Liver (tissue), 8 donors: ENCODE measurements at regions not wholly inside any gene's neighbourhood (a gene's known extent, or its start where the extent isn't known, plus 50 kb on each side); places are given as distances from the start of the nearest gene placed in this dataset.
"Not testable (repeated sequence)": the region's sequence is repeated elsewhere in the genome, so short reads cannot be mapped to it uniquely, and the experiment has no call there.

Source experiments
- DNase-seq: peaks from one replicate; pipeline ENCODE4 v3.0.0-alpha.2; 2017; ENCODE audit warnings: low spot score
- H3K27ac ChIP-seq, 2 donors: one replicate each; pipeline ENCODE4 v1.7.0; 2013; ENCODE audit warnings: inconsistent platforms in 2 of 2, low read length in 2 of 2, control low read depth in 1 of 2, low read depth in 1 of 2, mild to moderate bottlenecking in 1 of 2
- H3K27me3 ChIP-seq, 4 donors: one replicate each; pipeline versions ENCODE4 v1.6.1 to v1.7.0; 2013; ENCODE audit warnings: low read length in 3 of 4, inconsistent platforms in 1 of 4, mild to moderate bottlenecking in 1 of 4, moderate library complexity in 1 of 4; ENCODE audit not compliant: control insufficient read depth in 4 of 4, insufficient read depth in 4 of 4
- H3K36me3 ChIP-seq, 4 donors: one replicate each; pipeline versions ENCODE4 v1.6.1 to v1.7.0; 2013; ENCODE audit warnings: low read length in 3 of 4, mild to moderate bottlenecking in 3 of 4, low read depth in 1 of 4, moderate library complexity in 1 of 4; ENCODE audit not compliant: control insufficient read depth in 4 of 4, insufficient read depth in 3 of 4
- H3K4me1 ChIP-seq, 4 donors: one replicate each; pipeline versions ENCODE4 v1.6.1 to v1.7.0; 2013; ENCODE audit warnings: low read length in 3 of 4, mild to moderate bottlenecking in 3 of 4, moderate library complexity in 1 of 4; ENCODE audit not compliant: control insufficient read depth in 4 of 4, insufficient read depth in 4 of 4
- H3K4me3 ChIP-seq, 3 donors: one replicate each; pipeline versions ENCODE4 v1.6.1 to v1.7.0; 2013; ENCODE audit warnings: low read length in 3 of 3, control low read depth in 1 of 3, low read depth in 1 of 3, mild to moderate bottlenecking in 1 of 3
- H3K9ac ChIP-seq, 2 donors: one replicate each; pipeline ENCODE4 v1.7.0; 2013; ENCODE audit warnings: low read length in 2 of 2, mild to moderate bottlenecking in 2 of 2, moderate library complexity in 2 of 2, control low read depth in 1 of 2, low read depth in 1 of 2
- H3K9me3 ChIP-seq, 4 donors: one replicate each; pipeline versions ENCODE4 v1.6.1 to v1.7.0; 2013; ENCODE audit warnings: low read length in 3 of 4; ENCODE audit not compliant: control insufficient read depth in 4 of 4
- EGR1 ChIP-seq, 2 donors: IDR thresholded peaks; 2 replicates each; pipeline ENCODE4 v1.6.1; 2016 to 2018; ENCODE audit warnings: antibody characterized with exemption in 2 of 2, low read depth in 2 of 2
- FOXA1 ChIP-seq: IDR thresholded peaks from 2 replicates; pipeline ENCODE4 v1.6.1; 2016; ENCODE audit warnings: antibody characterized with exemption
- FOXA2 ChIP-seq: IDR thresholded peaks from 2 replicates; pipeline ENCODE4 v1.6.1; 2016; ENCODE audit warnings: antibody characterized with exemption
- GABPA ChIP-seq, 2 donors: IDR thresholded peaks in 1 of 2; conservative IDR thresholded peaks in 1 of 2; 2 replicates each; pipeline ENCODE4 v1.6.1; 2016; ENCODE audit warnings: antibody characterized with exemption in 2 of 2, mild to moderate bottlenecking in 1 of 2, moderate library complexity in 1 of 2
- HNF4A ChIP-seq, 2 donors: conservative IDR thresholded peaks; 2 replicates each; pipeline ENCODE4 v1.6.1; 2016; ENCODE audit warnings: antibody characterized with exemption in 2 of 2, mild to moderate bottlenecking in 2 of 2
- HNF4G ChIP-seq: IDR thresholded peaks from 2 replicates; pipeline ENCODE4 v1.6.1; 2016; ENCODE audit warnings: antibody characterized with exemption
- JUND ChIP-seq, 2 donors: IDR thresholded peaks; 2 replicates each; pipeline ENCODE4 v1.6.1; 2016; ENCODE audit warnings: antibody characterized with exemption in 2 of 2
- MAX ChIP-seq: IDR thresholded peaks from 2 replicates; pipeline ENCODE4 v1.6.1; 2016; ENCODE audit warnings: antibody characterized with exemption
- NR2F2 ChIP-seq: IDR thresholded peaks from 2 replicates; pipeline ENCODE4 v1.6.1; 2016; ENCODE audit warnings: antibody characterized with exemption
- RAD21 ChIP-seq, 2 donors: IDR thresholded peaks; 2 replicates each; pipeline ENCODE4 v1.6.1; 2016; ENCODE audit warnings: antibody characterized with exemption in 2 of 2, mild to moderate bottlenecking in 2 of 2
- RXRA ChIP-seq, 2 donors: IDR thresholded peaks; 2 replicates each; pipeline ENCODE4 v1.6.1; 2017 to 2018; ENCODE audit warnings: antibody characterized with exemption in 2 of 2, mild to moderate bottlenecking in 1 of 2
- WGBS: extraction: QIAGEN DNeasy Blood & Tissue Kit; methylation state at CpG from one replicate; pipeline ENCODE4 v1.1.7; 2013; 5-methylcytosine and 5-hydroxymethylcytosine counted together
- TF ChIP-seq, protein P1 (sequence below): IDR thresholded peaks from 2 replicates; pipeline ENCODE4 v1.6.1; 2016; ENCODE audit warnings: antibody characterized with exemption
- TF ChIP-seq, protein P2 (sequence below): IDR thresholded peaks from 2 replicates; pipeline ENCODE4 v1.6.1; 2016; ENCODE audit warnings: antibody characterized with exemption
- TF ChIP-seq, protein P3 (sequence below): fragments of 150-350 bp; IDR thresholded peaks from 2 replicates; pipeline ENCODE4 v1.5.1; 2017; ENCODE audit warnings: improper control_type of control experiment, low read depth, low read length; ENCODE audit not compliant: missing input control
- TF ChIP-seq, protein P4 (sequence below): IDR thresholded peaks from 2 replicates; pipeline ENCODE4 v1.6.1; 2016; ENCODE audit warnings: antibody characterized with exemption, mild to moderate bottlenecking
- donor health status: healthy.
- donor health status: healthy.
- donor health status: healthy.
- donor health status: healthy.
- donor health status: healthy.

GRCh38 chr2:155895016-155895415 lies 437.5 kb downstream of the NR4A2 start:
- TF ChIP-seq GABPA (IDR thresholded peaks at IDR 0.05 in 1 of 2, conservative IDR thresholded peaks at IDR 0.05 in 1 of 2) (no peak), HNF4A (conservative IDR thresholded peaks at IDR 0.05) (no peak)
- Histone ChIP-seq H3K36me3 (no peaks in the 10 kb centered on the region), H3K9ac (no peak overlapping the region), H3K4me1 (no peaks in the 10 kb centered on the region), H3K9me3 (peaks cover 0 to 4% (median 2%) of the 10 kb centered on the region in 4 donors), H3K27ac (no peak overlapping the region), H3K4me3 (no peak overlapping the region), H3K27me3 (no peaks in the 10 kb centered on the region)
- WGBS, result 48% methylated on average over 1 of the region's 1 CpG
- DNase-seq, result no peak

DNA sequence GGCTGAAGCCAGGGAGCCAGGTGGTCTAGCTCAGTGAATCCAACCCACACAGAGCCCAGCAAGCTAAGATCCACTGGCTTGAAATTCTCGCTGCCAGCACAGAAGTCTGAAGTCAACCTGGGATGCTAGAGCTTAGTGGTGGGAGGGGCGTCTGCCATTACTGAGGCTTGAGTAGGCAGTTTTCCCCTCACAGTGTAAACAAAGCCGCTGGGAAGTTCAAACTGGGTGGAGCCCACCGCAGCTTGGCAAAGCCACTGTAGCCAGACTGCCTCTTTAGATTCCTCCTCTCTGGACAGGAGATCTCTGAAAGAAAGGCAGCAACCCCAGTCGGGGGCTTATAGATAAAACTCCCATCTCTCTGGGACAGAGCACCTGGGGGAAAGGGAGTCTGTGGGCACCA lies 452.1 kb downstream of the NR4A2 start:
- not testable (repeated sequence) for H3K36me3 ChIP-seq, H3K9me3 ChIP-seq, DNase-seq, H3K27me3 ChIP-seq, H3K27ac ChIP-seq, H3K4me3 ChIP-seq, H3K4me1 ChIP-seq, H3K9ac ChIP-seq
- 64% methylated on average over 5 of the region's 5 CpGs for WGBS

GRCh38 chr2:155879900-155880299 lies 452.6 kb downstream of the NR4A2 start:
- H3K36me3 ChIP-seq, H3K4me3 ChIP-seq, DNase-seq, H3K4me1 ChIP-seq, H3K9me3 ChIP-seq, H3K9ac ChIP-seq, H3K27me3 ChIP-seq, H3K27ac ChIP-seq: not testable (repeated sequence)
- 81% methylated on average over 5 of the region's 5 CpGs for WGBS

- H3K9me3 ChIP-seq, result peaks cover 0 to 2% (median 0%) of the 10 kb centered on the region in 4 donors
- TF ChIP-seq, protein P1, sequence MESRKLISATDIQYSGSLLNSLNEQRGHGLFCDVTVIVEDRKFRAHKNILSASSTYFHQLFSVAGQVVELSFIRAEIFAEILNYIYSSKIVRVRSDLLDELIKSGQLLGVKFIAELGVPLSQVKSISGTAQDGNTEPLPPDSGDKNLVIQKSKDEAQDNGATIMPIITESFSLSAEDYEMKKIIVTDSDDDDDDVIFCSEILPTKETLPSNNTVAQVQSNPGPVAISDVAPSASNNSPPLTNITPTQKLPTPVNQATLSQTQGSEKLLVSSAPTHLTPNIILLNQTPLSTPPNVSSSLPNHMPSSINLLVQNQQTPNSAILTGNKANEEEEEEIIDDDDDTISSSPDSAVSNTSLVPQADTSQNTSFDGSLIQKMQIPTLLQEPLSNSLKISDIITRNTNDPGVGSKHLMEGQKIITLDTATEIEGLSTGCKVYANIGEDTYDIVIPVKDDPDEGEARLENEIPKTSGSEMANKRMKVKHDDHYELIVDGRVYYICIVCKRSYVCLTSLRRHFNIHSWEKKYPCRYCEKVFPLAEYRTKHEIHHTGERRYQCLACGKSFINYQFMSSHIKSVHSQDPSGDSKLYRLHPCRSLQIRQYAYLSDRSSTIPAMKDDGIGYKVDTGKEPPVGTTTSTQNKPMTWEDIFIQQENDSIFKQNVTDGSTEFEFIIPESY, result no peak
- TF ChIP-seq MAX (no peak), RXRA (IDR thresholded peaks at IDR 0.05) (no peak), FOXA2 (no peak), RAD21 (IDR thresholded peaks at IDR 0.05) (no peak), HNF4G (no peak), FOXA1 (no peak), NR2F2 (no peak), GABPA (IDR thresholded peaks at IDR 0.05 in 1 of 2, conservative IDR thresholded peaks at IDR 0.05 in 1 of 2) (no peak), JUND (IDR thresholded peaks at IDR 0.05) (no peak), HNF4A (conservative IDR thresholded peaks at IDR 0.05) (no peak), EGR1 (IDR thresholded peaks at IDR 0.05; ENCODE audit: low read depth in 2 of 2) (no peak)
- TF ChIP-seq, protein P2, sequence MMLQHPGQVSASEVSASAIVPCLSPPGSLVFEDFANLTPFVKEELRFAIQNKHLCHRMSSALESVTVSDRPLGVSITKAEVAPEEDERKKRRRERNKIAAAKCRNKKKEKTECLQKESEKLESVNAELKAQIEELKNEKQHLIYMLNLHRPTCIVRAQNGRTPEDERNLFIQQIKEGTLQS, result no peak
- TF ChIP-seq, protein P3, sequence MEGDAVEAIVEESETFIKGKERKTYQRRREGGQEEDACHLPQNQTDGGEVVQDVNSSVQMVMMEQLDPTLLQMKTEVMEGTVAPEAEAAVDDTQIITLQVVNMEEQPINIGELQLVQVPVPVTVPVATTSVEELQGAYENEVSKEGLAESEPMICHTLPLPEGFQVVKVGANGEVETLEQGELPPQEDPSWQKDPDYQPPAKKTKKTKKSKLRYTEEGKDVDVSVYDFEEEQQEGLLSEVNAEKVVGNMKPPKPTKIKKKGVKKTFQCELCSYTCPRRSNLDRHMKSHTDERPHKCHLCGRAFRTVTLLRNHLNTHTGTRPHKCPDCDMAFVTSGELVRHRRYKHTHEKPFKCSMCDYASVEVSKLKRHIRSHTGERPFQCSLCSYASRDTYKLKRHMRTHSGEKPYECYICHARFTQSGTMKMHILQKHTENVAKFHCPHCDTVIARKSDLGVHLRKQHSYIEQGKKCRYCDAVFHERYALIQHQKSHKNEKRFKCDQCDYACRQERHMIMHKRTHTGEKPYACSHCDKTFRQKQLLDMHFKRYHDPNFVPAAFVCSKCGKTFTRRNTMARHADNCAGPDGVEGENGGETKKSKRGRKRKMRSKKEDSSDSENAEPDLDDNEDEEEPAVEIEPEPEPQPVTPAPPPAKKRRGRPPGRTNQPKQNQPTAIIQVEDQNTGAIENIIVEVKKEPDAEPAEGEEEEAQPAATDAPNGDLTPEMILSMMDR, result no peak
- TF ChIP-seq, protein P4, sequence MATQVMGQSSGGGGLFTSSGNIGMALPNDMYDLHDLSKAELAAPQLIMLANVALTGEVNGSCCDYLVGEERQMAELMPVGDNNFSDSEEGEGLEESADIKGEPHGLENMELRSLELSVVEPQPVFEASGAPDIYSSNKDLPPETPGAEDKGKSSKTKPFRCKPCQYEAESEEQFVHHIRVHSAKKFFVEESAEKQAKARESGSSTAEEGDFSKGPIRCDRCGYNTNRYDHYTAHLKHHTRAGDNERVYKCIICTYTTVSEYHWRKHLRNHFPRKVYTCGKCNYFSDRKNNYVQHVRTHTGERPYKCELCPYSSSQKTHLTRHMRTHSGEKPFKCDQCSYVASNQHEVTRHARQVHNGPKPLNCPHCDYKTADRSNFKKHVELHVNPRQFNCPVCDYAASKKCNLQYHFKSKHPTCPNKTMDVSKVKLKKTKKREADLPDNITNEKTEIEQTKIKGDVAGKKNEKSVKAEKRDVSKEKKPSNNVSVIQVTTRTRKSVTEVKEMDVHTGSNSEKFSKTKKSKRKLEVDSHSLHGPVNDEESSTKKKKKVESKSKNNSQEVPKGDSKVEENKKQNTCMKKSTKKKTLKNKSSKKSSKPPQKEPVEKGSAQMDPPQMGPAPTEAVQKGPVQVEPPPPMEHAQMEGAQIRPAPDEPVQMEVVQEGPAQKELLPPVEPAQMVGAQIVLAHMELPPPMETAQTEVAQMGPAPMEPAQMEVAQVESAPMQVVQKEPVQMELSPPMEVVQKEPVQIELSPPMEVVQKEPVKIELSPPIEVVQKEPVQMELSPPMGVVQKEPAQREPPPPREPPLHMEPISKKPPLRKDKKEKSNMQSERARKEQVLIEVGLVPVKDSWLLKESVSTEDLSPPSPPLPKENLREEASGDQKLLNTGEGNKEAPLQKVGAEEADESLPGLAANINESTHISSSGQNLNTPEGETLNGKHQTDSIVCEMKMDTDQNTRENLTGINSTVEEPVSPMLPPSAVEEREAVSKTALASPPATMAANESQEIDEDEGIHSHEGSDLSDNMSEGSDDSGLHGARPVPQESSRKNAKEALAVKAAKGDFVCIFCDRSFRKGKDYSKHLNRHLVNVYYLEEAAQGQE, result no peak
- no peaks in the 10 kb centered on the region for H3K36me3 ChIP-seq
- H3K27ac ChIP-seq, result no peak overlapping the region
- no peaks in the 10 kb centered on the region for H3K4me1 ChIP-seq
- DNase-seq, result no peak
- no peak overlapping the region for H3K9ac ChIP-seq
- H3K4me3 ChIP-seq, result no peak overlapping the region
- no peaks in the 10 kb centered on the region for H3K27me3 ChIP-seq
- 95% methylated on average over 3 of the region's 3 CpGs for WGBS
Observed at GRCh38 chr2:155872396-155872795, 460.1 kb downstream of the NR4A2 start.
